Superior temporal gyrus (tissue), 1 donor: ENCODE measurements at regions not wholly inside any gene's neighbourhood (a gene's known extent, or its start where the extent isn't known, plus 50 kb on each side); places are given as distances from the start of the nearest gene placed in this dataset.

Experiments used
- DNase-seq: peaks from one replicate; pipeline ENCODE4 v3.0.0-alpha.2; 2016; ENCODE audit errors: extremely low spot score

DNA sequence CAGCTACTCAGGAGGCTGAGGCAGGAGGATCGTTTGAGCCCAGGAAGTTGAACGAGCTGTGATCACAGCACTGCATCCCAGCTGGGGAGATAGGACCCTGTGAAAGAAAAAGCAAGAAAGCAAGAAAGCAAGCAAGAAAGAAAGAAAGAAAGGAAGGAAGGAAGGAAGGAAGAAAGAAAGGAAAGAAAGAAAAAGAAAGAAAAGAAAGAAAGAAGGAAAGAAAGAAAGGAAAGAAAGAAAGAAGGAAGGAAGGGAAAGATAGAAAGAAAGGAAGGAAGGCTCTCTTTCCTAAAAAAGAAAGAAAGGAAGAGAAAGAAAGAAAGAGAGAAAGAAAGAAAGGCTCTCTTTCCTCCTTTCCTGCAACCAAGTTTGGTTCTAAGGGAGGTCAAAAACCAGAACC is 380.3 kb downstream of the PCNX1 start:
- no peak for DNase-seq

- DNase-seq = no peak
Measured at GRCh38 chr14:71289536-71289935, 382.3 kb downstream of the PCNX1 start.

- no peak for DNase-seq
Measured at GRCh38 chr14:71290301-71290700, 383.0 kb downstream of the PCNX1 start.

GRCh38 chr14:71290960-71291466 is 383.8 kb downstream of the PCNX1 start:
- DNase-seq = peak; percentile 65

GRCh38 chr14:71296184-71296583 is 388.9 kb downstream of the PCNX1 start:
- DNase-seq = no peak

DNA sequence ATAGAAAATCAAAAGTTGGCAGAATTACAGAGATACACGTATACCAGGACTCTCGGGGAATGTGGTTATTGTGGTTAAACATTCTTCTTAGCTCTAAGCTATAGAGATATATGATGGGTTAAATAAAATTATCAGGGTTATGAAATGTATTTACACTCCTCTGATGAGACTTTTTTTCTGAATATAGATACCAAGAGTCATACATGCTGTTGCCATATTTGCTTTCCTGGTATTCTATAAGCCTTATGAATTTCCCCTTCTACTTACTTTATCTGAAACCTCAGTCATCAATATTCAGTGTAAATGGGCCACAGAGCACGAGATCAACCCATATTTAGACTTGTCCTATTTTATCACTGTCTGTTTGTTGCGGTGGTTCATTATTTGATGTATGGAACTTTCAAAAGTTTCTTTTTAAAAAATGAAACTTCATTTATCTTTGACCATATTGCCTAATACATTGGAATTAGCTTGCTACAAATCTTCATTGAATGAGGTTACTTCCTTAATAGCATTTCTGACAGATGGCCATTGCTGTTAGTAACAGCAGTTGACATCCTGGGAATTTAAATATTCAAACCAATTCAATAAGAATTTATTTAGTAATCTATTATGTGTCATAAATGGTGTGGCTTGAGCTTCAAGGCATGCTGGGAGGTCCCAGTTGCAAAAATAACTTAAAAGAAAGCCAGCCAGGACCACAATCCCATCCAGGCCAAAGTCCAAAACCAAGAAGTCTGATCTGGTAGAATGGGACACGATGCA is 393.5 kb downstream of the PCNX1 start:
- no peak for DNase-seq

DNA sequence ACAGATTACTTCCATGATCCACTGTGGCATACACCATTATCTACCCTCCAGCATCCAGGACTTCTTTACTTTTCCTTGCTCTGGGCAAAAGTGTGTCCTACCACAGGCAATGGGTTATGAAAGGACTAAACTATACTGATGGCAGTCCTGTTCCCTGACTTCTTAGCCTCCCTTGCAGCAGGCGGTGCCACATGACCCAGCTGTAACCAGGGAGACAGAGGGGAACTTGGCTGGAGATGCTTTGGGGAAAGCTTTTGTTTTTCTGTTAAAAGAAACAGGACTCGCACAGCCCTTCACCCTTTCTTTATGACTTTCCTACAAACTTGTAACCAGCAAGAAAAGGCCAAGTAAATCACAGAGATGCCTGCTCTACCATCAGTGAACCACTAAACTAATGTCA is 394.4 kb downstream of the PCNX1 start:
- DNase-seq = no peak

- DNase-seq = no peak
Measured at GRCh38 chr14:71304690-71305089, 397.4 kb downstream of the PCNX1 start.

- DNase-seq = no peak
Measured at GRCh38 chr14:71308671-71309070, 401.4 kb downstream of the PCNX1 start.

- no peak for DNase-seq
Measured at GRCh38 chr14:71309756-71310155, 402.5 kb downstream of the PCNX1 start.

DNA sequence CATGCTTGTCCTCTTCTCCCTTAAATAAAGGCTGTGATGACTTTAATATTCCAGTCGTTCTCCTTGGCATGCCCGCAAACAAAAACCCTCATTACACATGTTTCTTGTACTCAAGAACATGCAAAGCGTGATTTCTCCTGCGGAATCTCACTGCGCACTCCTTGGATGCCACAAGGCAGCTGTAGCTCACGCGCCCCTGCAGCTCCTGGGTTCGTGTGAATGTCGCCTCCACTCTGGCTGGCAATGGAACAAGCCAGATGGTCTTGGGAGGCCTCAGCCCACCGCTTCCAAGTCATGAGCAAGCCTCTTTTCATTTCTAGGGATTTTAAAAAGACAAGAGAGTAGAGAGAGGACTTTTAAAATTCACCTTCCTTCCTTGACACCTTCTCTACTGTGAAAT is 403.8 kb downstream of the PCNX1 start:
- peak; percentile 56 for DNase-seq

- no peak for DNase-seq
Measured at GRCh38 chr14:71314717-71315116, 407.5 kb downstream of the PCNX1 start.

DNA sequence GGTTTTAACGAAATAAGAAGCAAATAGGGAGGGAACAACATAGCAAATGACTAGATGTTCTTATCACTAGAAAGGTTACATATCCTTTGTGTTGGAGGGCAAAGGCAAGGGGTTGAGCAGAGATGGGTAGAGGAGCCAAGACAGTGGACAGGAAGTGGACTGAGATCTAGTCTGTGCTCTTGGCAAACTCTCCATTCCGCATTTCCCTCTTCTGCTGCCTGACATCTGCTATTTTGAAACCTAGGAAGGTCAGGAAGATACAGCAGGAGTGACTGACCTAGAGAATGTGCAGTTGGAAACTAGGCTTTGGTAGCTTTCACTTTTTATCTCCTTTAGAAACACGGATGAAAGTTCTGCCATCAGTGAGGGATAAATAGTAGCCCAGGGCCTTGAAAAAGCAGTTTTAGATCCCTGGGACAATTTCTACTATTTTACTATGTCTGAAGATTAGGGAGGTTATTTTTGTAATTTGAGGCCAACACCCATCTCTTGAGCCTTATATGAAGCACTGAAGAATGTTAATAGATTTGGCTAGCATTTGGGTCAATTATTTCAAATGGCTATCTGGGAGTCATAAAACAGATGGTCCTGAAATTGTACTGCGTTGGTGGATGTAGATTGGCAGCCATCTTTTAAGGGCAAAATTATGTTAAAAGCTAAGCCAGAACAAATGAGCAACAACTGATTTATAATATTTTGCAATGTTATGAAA is 410.3 kb downstream of the PCNX1 start:
- no peak for DNase-seq

DNA sequence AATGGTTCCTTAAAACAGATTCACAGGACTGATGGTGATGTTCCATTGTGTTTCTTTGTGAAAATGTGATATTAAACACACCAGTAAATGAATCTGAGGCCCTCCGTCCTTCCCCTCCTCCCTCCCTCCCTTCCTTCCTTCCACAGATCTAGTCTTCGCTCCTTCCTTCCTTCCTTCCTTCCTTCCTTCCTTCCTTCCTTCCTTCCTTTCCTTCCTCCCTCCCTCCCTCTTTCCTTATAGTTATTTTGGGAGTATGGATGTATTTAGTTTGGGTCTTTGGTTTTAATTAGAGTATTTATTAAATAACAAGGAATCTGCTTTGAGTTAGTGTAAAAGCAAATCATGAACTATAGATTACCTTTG is 410.8 kb downstream of the PCNX1 start:
- DNase-seq = no peak

DNA sequence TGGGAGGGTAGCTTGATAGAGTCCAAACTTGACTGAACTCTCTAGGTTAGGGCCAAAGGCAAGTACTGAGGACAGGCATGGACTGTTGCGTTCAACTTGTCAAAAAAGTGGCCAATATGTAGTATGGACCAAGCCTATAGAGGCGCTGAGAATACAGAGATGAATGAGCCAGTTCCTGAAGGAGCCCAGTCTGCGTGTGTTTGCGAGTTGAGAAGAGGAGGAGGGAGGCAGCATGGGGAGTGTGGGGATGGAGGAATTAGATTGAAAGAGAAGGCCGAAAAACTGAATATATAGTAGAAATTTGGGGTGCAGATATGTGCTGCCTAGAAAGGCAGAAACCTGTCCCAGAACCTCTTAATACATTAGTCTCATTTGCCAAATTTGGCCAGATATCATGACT is 412.4 kb downstream of the PCNX1 start:
- DNase-seq = no peak

DNA sequence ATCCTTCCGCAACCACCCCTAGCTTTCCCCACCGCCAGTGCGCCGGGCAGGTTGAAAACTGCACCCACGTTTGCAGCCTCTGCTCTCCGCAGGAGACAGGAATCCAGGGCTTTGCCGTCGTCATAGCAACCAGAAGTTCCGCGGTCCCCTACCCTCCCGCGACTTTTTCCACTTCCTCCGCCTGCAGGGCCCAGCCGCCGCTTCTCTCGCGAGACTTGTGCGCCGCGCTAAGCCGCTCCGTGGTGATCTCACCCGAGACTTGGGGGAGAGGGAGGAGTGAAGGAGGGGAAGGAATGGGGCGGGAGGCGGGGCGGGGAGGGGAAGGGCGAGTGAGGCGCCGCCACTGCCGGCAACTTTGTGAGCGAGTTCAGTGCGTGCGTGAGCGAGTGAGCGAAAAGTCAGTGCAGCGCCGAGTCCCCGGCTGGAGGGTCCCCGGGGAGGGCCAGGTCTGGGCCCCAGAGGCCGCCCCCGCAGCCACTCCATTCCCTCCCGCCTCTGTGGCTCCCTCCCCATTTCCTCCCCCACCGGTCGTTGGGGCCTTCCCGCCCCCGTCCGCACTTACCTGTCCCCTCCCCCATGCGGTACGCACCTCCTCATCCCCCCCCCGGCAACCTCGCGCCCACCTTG is 413.0 kb downstream of the PCNX1 start, which contains the start of gene SIPA1L1:
SIPA1L1 (plus strand) TSS at position 370 of the 627 bp plus-strand sequence.
- DNase-seq = peak; percentile 97

GRCh38 chr14:71320734-71321573 is 413.7 kb downstream of the PCNX1 start:
- peak; percentile 51 for DNase-seq

DNA sequence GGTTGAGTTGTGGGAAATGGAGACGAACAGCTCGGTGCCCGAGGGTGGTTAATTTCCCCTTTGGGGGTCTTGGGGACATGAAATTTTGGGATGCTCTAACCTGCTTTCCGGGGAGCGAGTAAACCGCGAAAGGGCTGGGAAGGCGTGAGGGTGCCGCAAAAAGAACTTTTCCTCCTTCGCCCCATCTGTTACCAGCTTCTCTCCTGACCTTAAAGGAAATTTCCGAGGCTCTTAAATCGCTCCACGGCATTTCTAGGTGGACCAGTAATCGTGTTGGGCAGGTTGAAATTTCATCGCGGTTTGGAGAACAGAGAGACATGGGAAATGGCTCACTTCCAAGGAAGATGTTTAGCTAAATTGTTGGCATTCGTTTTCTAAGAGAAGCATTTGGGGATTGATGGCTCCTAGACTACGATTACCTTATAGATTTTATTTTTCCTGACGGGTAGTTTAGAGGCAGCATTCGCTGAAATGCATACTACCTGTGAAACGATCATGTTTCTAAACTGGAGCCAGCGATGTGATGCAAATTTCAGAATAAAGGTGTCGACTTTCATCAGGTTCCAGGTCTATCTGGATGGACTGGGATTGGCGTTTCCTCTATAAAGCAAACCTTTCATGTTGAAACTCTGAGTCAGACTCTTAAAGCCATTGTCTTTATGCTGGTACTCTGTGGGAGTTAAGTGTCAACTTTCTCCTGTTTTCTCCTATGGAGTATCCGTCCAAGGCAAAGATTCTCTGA is 414.5 kb downstream of the PCNX1 start:
- DNase-seq = peak; percentile 70

DNA sequence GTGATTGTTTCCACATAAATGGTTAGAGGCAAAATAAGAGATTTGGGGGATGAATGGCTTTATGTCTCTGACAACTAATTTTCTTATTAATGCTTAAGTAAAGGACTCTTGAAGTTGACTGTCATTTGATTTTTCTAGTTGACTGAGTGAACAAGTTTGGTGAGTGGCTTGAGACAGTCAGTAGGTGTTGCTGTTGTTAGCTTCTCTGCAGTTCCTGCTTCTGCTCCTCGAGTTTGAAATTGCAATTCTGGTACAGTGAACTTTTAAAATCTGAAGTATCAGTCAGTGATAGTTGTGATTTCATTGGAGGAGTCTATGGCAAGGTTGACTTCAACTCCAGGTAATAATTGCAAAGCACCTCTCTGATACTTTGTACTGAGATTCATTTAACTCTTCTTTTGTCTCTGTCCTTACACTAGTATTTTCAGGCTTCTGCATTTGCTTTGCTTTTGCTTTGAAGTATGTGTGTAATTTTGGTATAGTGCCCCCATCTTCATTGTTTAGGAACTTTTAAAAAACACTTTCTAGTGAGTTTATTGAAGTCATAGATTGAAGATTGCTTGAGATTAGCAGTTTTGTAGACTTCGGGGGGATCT is 415.5 kb downstream of the PCNX1 start:
- peak; percentile 78 for DNase-seq

GRCh38 chr14:71324767-71325272 is 417.6 kb downstream of the PCNX1 start:
- no peak for DNase-seq
